ENCODE measurements at regions not wholly inside any gene's neighbourhood (a gene's known extent, or its start where the extent isn't known, plus 50 kb on each side); places are given as distances from the start of the nearest gene placed in this dataset.

GRCh38 chr10:52631146-52631545, 141.4 kb downstream of the MBL2 start:
- TF ChIP-seq CTCF (IDR thresholded peaks at IDR 0.05) (no peak), POLR2A (IDR thresholded peaks at IDR 0.05) (no peak)
